Activated CD4-positive, alpha-beta T cell treated with anti-CD3 and anti-CD28 coated beads, Interleukin-2, amount 50 U/mL, for 24 hours (primary cell): ENCODE measurements at regions not wholly inside any gene's neighbourhood (a gene's known extent, or its start where the extent isn't known, plus 50 kb on each side); places are given as distances from the start of the nearest gene placed in this dataset.
"Not testable (repeated sequence)": the region's sequence is repeated elsewhere in the genome, so short reads cannot be mapped to it uniquely, and the experiment has no call there.

ENCODE experiments used
- DNase-seq, 2 donors: peaks; one replicate each; pipeline ENCODE4 v3.0.0-alpha.2; 2020; ENCODE audit warnings: low read depth in 1 of 2, low spot score in 1 of 2

DNA sequence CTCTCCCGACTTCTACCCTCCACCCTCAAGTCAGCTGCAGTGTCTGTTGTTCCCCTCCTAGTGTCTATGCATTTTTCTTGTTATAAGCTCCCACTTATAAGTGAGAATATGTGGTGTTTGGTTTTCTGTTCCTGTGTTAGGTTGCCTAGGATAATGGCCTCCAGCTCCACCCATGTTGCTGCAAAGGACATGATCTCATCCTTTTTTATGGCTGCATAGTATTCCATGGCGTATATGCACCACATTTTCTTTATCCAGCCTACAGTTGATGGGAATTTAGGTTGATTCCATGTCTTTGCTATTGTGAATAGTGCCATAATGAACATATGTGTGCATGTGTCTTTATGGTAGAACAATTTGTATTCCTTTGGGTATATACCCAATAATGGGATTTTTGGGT lies 80.7 kb downstream of the SPTSSA start:
- DNase-seq = not testable (repeated sequence)

DNA sequence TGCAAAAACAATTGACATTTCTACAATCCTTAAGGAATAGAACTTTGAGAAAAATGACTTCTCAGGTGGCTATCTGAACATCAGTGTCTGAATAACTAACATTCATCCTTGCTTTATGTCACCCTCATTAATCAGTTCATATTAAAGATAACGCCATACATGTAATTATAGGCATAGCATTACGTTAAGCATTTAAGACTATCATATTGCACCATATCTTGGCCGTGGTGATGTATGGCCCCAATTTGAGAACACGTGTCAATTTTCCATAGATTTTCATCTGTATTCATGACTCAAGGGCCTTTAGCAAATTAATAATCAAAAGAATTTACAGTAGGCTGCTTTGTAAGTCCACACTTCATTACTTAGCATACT lies 81.6 kb downstream of the SPTSSA start:
- DNase-seq = no peak

DNA sequence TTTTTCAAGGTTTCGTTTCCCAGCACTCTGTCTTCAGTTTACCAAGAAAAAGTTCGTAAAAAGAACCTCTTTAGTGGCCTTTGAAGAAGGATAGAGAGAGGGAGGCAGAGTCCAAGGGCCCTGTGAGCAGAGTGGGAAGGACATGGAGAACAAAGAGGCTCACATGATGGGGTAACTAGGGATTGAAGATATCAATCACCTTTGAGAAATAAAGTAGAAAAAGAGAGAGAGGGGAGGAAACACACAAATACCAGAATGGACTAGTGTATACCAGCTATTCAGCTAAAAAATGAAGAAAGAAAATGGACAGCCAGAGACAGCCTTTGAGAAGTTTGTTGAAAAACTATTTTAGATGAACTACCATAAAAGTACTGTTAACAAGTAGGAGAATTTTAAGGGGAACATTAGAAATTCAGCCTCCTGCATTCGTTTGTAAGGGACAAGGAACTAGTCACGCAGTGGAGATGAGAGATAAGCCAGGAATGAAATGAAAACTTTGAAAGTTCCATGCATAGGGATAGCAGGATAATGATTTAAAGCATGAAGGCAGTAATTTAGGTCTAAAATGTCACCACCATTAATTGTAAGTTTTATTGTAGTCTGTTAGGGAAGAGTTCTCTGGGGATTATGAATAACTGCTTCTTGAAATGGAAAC lies 82.1 kb downstream of the SPTSSA start:
- no peak for DNase-seq

DNA sequence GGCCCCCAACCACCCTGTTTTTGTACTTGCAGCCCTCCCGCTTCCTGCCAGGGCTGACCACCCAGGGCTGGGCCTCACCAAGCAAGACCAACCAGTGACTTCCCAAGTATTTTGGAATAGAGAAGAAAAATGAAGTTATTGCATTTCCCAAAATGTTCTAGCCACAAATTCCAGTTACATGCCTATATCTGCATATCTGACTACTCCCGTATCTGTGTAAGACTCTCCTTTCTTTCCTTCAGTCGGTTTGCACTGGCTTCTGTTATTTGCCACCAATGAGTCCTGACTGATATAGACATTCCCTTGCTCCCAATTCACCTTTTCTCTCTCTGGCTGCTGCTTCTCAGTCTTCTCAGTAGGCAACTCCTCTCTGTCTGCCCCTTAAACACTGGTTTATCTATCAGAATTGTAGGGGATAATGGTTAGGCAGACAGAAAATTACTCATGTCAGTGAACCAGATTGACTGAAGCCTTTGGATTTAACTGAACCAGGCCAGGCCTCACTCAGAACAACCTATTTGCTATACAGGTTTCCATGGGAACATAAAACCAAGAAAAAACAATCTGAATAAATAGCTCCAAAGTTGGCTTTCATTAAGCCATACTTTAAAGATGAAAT lies 85.3 kb downstream of the SPTSSA start:
- DNase-seq = no peak

DNA sequence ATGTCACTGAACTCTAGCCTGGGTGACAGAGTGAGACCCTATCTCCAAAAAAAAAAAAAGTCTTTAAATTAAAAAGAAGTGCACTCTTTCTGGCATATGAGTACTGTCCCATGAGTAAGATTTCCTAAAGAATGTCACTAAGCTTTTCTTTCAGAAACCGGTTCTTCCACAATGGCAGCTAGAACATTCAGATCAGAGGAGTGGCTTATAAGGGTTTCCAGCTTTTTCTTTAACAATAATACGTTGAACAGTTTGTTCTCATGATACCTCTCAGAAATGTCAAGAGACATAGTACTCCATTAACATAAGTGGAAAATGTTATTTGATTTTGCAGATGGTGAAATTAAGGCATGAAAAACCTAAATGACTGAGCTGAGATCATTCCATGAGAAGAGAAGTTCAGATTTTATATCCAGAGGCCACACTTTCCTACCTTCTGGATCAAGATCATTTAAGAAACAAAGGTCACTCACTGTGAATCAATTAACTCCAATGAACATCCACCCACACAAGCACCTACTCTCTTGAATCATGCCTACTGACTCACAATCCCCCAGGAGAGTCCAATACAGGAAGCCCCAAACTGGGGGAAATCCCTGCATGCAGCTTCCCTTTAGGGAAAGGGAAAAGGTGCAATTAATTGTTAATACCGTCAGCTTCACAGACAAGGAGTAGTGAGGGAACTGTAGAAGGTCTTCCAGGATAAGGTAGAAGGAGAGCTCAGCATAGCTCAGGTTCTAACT lies 86.9 kb downstream of the SPTSSA start:
- no peak for DNase-seq

DNA sequence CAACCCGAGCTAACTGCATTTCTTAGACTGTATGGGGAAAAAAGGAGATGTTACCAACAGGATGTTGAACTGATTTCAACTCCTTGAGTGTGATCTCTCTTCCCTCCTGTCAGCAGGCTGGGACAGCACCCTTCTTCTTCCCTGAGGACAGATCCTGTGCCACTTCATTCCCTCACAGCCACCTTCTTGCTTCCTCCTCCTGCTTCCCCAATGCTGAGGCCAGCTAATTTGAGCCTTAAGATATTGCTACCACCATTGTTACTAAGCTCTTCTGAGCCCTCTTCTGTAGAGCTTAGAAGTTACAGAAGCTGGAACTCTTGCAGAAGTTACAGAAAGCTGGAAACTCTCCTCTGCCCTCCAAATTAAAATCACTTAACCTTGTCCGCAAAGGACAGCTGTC lies 88.8 kb downstream of the SPTSSA start:
- no peak for DNase-seq

DNA sequence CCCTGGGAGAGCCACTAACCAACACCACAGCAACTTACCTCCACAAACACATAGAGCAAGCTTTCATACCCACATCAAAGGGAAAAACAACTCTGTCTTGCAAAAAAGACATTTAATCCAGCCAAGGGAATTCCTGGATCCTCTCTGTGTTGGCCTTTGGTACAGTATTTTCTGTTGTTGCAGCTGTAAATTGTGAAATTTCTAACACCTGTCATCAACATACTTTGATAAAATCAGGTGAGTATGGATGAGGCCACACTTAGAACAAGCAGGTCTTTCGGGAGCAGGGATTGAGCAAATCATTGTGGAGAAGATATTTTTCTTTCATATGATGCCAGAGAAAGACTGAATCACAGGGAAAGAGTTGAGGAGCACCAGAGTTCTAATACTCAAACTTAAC lies 89.3 kb downstream of the SPTSSA start:
- DNase-seq = no peak

DNA sequence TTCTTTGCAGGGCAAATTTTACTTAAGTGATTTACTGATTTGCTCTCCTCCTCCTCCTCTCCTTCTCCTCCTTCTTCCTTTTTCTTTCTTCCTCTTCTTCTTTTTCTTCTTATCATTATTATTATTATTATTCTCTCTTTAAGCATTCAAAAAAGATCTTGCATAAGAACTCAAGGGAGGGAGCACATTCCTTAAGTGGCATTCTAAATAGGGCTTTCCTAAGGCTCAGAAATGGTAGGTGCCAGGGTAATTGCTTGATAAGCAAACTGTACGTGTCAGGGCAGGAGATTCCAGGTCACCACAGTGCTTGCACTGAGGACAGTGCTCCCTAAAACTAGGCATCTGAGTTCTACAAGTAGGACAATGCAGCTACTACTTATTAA lies 92.4 kb downstream of the SPTSSA start:
- no peak for DNase-seq

DNA sequence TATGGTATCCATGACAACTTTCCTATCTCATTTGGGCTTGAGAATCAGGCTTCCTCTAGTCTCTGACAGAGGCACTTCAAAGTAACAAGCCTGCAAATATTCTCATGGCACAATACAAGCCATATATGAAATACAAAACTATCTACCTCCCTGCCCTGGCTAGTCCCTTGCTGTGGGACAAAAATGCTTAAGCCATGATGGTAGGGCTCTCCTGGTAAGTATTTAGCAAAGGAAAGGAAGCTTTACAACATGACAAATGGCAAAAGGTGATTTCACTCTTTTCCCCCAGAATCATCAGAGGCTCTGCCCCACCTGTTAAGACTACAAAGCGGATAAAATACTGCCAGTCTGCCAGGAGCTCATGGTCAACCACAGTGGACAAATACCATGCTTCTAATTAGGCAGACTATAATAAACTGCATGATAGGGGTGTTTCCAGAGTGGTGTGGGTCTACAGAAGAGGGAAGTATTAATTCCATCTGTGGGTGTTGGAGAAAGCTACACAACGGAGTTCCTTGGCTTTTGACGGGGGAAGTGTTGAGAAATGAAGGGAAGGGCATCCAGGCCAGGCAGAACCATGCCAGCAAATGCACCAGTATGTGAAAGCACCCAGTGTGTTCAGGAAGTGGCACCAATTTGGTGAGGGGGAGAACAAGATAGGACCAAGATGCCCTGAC lies 92.9 kb downstream of the SPTSSA start:
- no peak for DNase-seq

DNA sequence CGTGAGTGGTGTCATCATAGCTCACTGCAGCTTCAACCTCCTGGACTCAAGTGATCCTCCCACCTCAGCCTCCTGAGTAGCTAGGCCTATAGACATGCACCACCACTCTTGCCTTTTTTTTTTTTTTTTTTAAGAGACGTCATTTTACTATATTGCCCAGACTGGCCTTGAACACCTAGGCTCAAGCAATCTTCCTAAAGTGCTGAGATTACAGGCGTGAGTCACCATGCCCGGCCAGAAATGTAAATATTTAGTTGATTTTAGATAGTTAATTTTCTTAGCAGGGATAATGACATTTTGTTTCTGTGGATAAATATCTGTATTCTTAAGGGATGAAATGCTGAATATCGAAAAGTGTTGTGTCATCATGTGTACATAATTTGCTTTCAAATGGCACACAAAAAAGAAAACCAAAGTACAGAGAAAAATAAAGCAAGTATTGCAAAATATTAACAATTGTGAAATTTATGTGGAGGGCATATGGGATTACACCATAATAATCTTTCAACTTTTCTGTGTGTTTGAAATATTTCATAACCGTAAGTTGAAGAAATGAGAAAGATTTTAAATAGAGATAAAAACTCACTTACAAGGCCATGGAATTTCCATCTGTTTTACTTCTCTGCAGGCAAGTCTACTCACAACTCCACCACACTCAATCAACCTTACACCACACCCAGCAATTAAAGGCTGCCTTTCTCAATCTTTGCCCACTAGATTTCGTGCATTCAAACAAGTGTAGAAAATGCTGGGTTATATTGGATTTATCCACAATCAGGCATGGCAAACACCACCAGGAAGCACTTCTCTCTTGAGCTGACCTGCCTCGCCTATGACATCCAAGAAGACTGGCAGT lies 93.7 kb downstream of the SPTSSA start:
- no peak for DNase-seq

DNA sequence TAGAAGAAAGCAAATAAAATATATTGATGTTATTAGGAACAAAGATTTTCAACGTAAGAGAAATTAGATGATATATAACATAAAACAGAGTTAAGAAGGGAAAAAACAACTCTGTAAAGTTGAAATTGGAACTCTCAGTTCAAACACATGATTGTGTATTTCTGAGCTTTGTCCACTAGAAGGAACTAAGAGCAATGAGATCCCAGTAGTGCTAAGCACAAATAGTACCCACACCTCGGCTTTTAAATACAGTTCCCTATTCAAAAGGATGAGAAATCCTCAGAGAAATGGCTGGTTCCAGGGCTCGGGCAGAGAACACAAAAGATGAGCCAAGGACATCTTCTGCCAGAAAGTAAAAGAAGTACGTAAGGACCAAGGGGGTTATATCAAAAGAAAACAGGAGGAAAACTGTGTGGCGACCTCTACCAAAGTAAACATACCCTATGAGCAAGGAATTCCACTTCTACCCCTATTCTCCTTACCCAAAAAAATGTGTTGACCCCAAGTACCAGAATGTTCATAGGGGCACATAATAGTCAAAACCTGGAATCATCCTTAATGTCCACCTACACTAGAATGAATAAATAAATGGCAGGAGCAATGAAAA lies 96.6 kb downstream of the SPTSSA start:
- DNase-seq = no peak

DNA sequence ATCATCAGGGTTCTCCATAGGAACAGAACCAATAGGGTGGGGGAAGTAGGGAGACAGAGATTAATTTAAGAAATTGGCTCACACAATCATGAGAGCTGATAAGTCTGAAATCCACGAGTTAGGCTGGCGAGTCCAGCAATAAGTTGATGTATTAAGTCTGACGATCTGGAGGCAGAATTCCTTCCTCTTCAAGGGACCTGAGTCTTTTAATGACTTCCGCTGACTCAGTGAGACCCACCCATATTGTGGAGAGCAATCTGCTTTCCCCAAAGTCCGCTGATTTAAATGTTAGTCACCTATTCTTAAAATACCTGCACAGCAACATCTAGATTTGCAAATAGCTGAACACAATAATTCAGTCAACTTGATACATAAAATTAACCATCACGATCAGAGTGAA lies 97.8 kb downstream of the SPTSSA start:
- DNase-seq = no peak

DNA sequence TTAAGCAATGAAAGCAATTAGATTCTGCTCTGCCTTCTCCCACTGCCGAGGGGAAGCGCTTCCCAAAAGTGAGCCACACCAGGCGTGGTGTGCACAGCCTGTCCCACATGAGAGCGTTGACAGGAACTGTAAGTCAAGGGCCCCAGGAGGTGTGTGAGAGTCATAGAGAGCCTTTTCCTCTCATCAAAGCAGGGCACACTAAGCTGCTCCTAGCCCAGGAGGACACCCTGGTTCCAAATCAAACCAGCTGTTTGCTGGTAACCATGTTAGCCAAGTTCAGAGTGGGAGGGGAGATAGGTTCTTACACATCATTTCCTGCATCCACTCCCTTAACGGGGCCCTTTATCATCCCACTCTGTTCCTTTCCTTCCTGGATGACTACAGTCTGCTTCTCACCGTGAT lies 98.3 kb downstream of the SPTSSA start:
- no peak for DNase-seq

DNA sequence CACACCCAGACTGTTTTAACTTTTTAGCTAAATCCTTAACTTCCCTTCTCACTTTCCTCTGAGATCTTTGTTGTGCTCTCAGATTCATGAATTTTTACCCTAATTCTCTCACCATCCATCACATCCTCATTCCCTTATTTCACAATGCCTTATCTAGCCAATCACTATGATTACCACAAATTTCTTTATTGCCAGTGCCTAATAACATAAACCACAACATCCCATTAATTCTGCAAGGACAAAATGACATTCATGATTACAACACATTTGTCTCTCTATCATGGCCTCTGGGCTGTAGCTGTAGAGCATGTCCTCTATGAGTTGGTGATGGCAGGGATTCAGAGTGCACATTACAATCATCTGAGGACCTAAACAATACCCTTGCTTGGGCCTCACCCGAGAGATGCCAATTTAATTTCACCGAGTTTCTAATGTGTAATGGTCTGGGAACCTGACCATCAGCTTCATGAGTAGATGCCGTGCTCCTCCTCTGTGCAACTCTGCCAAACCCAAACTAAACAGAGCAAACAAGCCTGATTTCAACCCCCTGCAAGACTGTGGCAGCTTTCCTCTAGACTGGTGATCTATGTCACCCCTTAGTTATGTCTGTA lies 99.3 kb downstream of the SPTSSA start:
- no peak for DNase-seq

DNA sequence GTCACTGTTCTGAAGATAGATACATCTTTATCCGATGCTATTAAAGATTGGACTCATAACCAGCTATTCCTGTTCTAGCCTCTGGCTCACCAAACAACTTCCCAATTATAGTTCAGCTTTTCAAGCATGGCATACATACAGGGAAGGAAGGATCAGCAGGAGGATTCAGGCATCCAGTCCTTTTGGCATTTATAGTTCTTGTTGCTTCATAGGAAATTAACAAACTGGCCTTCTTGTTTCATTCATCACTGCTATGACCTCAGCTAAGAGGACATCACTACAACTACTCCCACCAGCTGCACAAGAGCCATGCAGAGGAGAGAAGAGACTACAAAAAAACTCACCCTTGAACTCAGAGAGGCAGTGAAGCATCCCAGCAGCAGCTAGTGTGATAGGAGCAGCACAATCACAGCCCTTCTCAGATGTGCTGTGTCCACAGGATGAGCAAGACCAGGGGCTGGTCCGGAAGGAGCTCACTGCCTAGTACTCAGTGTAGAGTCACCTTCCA lies 100.5 kb downstream of the SPTSSA start:
- DNase-seq = no peak

DNA sequence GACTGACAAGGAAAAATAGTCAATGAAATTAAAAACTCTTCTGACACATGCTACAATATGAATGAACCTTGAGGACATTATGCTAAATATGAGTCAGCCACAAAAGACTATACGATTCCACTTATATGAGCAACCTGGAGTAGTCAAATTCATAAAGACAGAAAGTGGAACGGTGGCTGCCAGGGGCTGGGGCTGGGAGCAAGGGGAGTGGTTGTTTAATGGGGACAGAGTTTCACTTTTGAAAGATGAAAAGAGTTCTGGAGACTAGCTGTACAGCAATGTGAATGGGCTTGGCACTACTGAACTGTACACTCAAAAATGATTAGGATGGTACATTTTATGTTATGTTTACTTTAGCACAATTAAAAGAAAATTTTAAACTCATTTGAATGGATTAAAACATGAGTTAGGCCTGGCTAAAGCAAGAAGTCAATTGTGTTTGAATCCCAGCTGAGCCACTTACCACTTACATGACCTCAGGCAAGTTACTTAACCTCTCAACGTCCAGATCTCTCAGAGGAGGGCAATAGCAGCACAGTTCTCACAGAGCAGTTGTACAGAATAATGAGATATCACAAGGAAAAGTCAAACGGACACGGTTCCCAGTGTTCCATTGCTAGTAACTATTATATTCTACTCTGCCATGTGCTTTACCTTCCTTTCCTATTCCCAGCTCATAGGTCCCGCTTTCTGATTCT lies 102.5 kb downstream of the SPTSSA start:
- DNase-seq = no peak

DNA sequence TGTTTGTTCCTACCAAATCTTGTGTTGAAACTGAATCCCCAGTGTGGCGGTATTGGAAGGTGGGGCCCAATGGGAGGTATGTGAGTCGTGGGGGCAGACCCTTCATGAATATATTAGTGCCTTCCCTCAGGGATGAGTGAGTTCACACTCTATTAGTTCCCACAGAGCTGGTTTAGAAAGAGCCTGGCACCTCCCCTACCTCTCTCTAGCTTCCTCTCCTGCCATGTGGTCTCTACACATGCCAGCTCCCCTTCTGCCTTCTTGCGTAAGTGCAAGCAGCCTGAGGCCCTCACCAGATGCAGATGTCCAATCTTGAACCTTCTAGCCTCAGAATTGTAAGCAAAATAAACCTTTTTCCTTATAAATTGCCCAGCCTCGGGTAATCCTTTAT lies 105.8 kb downstream of the SPTSSA start:
- DNase-seq = no peak

DNA sequence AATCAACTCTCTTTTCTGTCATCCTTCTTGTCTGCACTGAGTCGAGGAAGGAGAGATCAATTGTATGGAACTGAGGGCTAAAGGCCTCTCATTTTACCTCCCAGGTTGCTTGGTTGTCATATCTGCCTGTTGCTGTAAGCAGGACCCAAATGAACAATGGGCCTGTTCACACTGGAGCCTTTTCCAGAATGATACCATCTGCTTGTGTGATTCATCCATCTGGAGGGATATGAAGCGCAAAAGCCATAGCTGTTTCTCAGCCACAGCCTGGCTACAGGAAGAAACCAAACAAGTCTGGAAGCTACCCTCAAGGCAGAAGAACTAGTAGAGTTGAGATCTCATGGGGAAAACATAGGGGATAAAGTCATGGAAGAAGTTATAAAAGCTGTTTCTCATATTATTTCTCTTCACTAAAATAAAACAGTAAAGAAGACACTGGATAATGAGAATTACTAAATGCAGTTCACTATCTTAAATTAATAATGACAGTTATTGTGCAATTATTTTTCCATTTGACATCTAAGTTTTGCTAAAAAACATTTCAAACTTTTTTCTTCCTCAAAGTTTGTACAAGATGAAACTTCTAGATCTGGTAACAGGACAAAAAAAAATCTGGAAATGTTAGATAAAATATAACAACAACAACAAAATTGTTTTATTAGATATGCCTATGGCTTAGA lies 106.3 kb downstream of the SPTSSA start:
- no peak for DNase-seq

DNA sequence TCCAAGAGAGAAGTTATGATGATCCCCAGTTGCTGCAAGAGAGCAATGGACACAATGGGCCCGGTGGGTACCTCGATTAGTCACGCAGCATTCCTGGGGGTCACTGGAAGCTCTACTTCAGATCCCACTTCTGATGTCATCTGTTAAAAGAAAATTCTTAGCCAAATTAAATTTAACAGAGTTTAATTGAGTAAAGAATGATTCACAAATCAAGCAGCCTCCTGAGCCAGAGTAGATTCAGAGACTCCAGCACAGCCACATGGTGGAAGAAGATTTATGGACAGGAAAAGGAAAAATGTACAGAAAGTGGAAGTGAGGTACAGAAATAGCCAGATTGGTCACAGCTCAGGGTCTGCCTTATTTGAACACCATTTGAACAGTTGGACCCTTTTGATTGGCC lies 107.5 kb downstream of the SPTSSA start:
- no peak for DNase-seq
